ENCODE measurements at regions not wholly inside any gene's neighbourhood (a gene's known extent, or its start where the extent isn't known, plus 50 kb on each side); places are given as distances from the start of the nearest gene placed in this dataset.

DNA sequence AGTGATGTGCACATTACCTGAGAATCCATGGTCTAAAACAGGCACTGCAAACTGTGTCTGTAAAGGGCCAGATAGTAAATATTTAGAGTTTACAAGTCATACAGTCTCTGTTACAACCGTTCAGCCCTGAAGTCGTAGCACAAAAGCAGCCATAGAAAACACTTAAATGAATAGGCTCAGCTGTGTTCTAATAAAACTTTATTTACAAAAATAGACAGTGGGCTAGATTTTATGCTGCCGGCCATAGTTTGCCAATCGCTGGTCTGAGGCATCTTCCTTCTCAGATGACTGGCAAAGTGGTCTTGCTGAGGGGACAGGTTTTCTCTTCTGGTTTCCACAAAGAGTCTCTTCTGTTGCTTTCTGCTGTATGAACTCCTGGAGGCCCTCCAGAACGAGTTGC is 121.7 kb downstream of the EMX2 start:
- H3K27ac Mint-ChIP-seq = no peak overlapping the region
- Histone ChIP-seq H3K4me1 (ENCODE audit: insufficient read depth) (no peaks in the 10 kb centered on the region), H4K20me1 (replicated peaks; ENCODE audit: insufficient read depth) (no peaks in the 10 kb centered on the region), H3K27ac (ENCODE audit: low read depth) (no peak overlapping the region), H3K27me3 (ENCODE audit: insufficient read depth) (no peaks in the 10 kb centered on the region), H3K4me3 (no peak overlapping the region), H3K79me2 (replicated peaks; ENCODE audit: insufficient read depth) (no peaks in the 10 kb centered on the region), H3K4me2 (no peak overlapping the region), H3F3A (replicated peaks; ENCODE audit: low read depth) (no peaks in the 10 kb centered on the region), H3K36me3 (ENCODE audit: insufficient read depth) (no peaks in the 10 kb centered on the region), H3K9me2 (ENCODE audit: insufficient read depth) (no peaks in the 10 kb centered on the region), H2AFZ (no peak overlapping the region)
- no peak for ATAC-seq
- no peak for DNase-seq (ENCODE audit: low spot score)
- H3K36me3 Mint-ChIP-seq (ENCODE audit: low read depth) = no peaks in the 10 kb centered on the region
- TF ChIP-seq, protein P1, sequence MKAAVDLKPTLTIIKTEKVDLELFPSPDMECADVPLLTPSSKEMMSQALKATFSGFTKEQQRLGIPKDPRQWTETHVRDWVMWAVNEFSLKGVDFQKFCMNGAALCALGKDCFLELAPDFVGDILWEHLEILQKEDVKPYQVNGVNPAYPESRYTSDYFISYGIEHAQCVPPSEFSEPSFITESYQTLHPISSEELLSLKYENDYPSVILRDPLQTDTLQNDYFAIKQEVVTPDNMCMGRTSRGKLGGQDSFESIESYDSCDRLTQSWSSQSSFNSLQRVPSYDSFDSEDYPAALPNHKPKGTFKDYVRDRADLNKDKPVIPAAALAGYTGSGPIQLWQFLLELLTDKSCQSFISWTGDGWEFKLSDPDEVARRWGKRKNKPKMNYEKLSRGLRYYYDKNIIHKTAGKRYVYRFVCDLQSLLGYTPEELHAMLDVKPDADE (IDR thresholded peaks at IDR 0.05) = no peak
- TF ChIP-seq, protein P2, sequence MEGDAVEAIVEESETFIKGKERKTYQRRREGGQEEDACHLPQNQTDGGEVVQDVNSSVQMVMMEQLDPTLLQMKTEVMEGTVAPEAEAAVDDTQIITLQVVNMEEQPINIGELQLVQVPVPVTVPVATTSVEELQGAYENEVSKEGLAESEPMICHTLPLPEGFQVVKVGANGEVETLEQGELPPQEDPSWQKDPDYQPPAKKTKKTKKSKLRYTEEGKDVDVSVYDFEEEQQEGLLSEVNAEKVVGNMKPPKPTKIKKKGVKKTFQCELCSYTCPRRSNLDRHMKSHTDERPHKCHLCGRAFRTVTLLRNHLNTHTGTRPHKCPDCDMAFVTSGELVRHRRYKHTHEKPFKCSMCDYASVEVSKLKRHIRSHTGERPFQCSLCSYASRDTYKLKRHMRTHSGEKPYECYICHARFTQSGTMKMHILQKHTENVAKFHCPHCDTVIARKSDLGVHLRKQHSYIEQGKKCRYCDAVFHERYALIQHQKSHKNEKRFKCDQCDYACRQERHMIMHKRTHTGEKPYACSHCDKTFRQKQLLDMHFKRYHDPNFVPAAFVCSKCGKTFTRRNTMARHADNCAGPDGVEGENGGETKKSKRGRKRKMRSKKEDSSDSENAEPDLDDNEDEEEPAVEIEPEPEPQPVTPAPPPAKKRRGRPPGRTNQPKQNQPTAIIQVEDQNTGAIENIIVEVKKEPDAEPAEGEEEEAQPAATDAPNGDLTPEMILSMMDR (conservative IDR thresholded peaks at IDR 0.05; ENCODE audit: low read depth in 2 of 2) = no peak
- TF ChIP-seq ZNF331 (CRISPR knock-in tag; IDR thresholded peaks at IDR 0.05; ENCODE audit: low read depth) (no peak), JUNB (IDR thresholded peaks at IDR 0.05; ENCODE audit: unreplicated experiment) (no peak)
- H3K9me3 Mint-ChIP-seq = no peaks in the 10 kb centered on the region
- H3K27me3 Mint-ChIP-seq (ENCODE audit: insufficient read depth, low read depth, poor library complexity) = peaks cover 3% of the 10 kb centered on the region
- no peaks in the 10 kb centered on the region for H3K4me1 Mint-ChIP-seq
- H3K4me3 Mint-ChIP-seq = no peak overlapping the region

DNA sequence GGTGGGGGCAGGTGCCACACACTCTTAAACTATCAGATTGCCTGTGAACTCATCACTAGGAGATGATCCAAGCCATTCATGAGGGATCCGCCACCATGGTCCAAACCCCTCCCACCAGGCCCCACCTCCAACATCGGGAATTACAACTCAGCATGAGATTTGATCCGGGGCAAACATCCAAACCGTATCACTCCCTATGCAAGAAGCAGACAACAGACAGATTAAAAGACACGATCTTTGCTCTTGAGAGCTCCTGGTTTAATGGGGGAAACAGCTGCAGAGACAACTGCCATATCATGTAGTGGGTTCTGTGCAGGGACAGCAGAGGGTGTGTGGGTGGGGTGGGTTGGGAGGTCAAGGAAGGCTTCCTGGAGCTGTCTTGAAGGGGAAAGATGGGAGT is 123.6 kb downstream of the EMX2 start:
- H3K27me3 Mint-ChIP-seq (ENCODE audit: insufficient read depth, low read depth, poor library complexity) = peaks cover 5% of the 10 kb centered on the region
- H3K79me2 ChIP-seq (replicated peaks; ENCODE audit: insufficient read depth) = no peaks in the 10 kb centered on the region
- no peaks in the 10 kb centered on the region for H3K4me1 ChIP-seq (ENCODE audit: insufficient read depth)
- no peaks in the 10 kb centered on the region for H3K9me3 Mint-ChIP-seq
- H2AFZ ChIP-seq = no peak overlapping the region
- TF ChIP-seq STAT1 (IDR thresholded peaks at IDR 0.05; ENCODE audit: unreplicated experiment) = no peak
- no peaks in the 10 kb centered on the region for H3K36me3 ChIP-seq (ENCODE audit: insufficient read depth)
- no peak overlapping the region for H3K4me2 ChIP-seq
- H3K4me3 ChIP-seq = no peak overlapping the region
- H3K27ac ChIP-seq (ENCODE audit: low read depth) = no peak overlapping the region
- H3K9me2 ChIP-seq (ENCODE audit: insufficient read depth) = no peaks in the 10 kb centered on the region
- H3F3A ChIP-seq (replicated peaks; ENCODE audit: low read depth) = no peaks in the 10 kb centered on the region
- H3K36me3 Mint-ChIP-seq (ENCODE audit: low read depth) = no peaks in the 10 kb centered on the region
- no peaks in the 10 kb centered on the region for H3K27me3 ChIP-seq (ENCODE audit: insufficient read depth)
- no peak overlapping the region for H3K27ac Mint-ChIP-seq
- DNase-seq (ENCODE audit: low spot score) (no peak), ATAC-seq (no peak)
- no peak overlapping the region for H3K4me3 Mint-ChIP-seq
- H3K4me1 Mint-ChIP-seq = no peaks in the 10 kb centered on the region
- no peaks in the 10 kb centered on the region for H4K20me1 ChIP-seq (replicated peaks; ENCODE audit: insufficient read depth)

DNA sequence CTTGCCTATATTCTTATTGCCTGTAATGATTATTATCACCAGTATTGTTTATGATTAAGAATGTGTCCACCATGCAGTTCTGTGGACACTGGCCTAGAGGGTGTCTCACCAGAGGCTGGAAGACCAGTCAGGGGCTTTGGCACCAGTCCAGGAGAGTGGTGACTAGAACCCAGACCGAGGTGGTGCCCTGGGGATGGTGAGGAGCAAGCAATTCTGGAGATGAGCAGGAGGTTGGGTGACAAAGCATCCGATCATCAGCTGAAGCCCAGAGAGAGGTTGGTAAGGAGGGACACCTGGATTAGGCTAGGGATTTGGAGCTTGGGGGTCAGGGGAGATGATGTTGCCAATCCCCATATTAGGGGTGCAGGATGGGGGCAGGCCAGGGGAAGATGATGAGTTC is 124.4 kb downstream of the EMX2 start:
- no peaks in the 10 kb centered on the region for H3K9me2 ChIP-seq (ENCODE audit: insufficient read depth)
- no peak for ATAC-seq
- H3K4me1 ChIP-seq (ENCODE audit: insufficient read depth) = no peaks in the 10 kb centered on the region
- no peak overlapping the region for H3K4me2 ChIP-seq
- peaks cover 5% of the 10 kb centered on the region for H3K27me3 Mint-ChIP-seq (ENCODE audit: insufficient read depth, low read depth, poor library complexity)
- H3K27ac ChIP-seq (ENCODE audit: low read depth) = no peak overlapping the region
- no peak overlapping the region for H2AFZ ChIP-seq
- H3K27ac Mint-ChIP-seq = no peak overlapping the region
- H3K27me3 ChIP-seq (ENCODE audit: insufficient read depth) = no peaks in the 10 kb centered on the region
- no peak for DNase-seq (ENCODE audit: low spot score)
- no peaks in the 10 kb centered on the region for H3K4me1 Mint-ChIP-seq
- H3K79me2 ChIP-seq (replicated peaks; ENCODE audit: insufficient read depth) = no peaks in the 10 kb centered on the region
- H3K9me3 Mint-ChIP-seq = no peaks in the 10 kb centered on the region
- no peaks in the 10 kb centered on the region for H4K20me1 ChIP-seq (replicated peaks; ENCODE audit: insufficient read depth)
- H3K4me3 Mint-ChIP-seq = no peak overlapping the region
- H3K36me3 ChIP-seq (ENCODE audit: insufficient read depth) = no peaks in the 10 kb centered on the region
- no peaks in the 10 kb centered on the region for H3K36me3 Mint-ChIP-seq (ENCODE audit: low read depth)
- H3F3A ChIP-seq (replicated peaks; ENCODE audit: low read depth) = no peaks in the 10 kb centered on the region
- no peak overlapping the region for H3K4me3 ChIP-seq
- TF ChIP-seq CREB1 (CRISPR knock-in tag; IDR thresholded peaks at IDR 0.05; ENCODE audit: low read depth) = no peak
- TF ChIP-seq, protein P1 (IDR thresholded peaks at IDR 0.05) = no peak
- TF ChIP-seq POLR2AphosphoS5 (IDR thresholded peaks at IDR 0.05; ENCODE audit: low read depth) = no peak
- TF ChIP-seq, protein P2 (conservative IDR thresholded peaks at IDR 0.05; ENCODE audit: low read depth in 2 of 2) = no peak
- no peak for TF ChIP-seq STAT1 (IDR thresholded peaks at IDR 0.05; ENCODE audit: unreplicated experiment)
- TF ChIP-seq ZNF331 (CRISPR knock-in tag; IDR thresholded peaks at IDR 0.05; ENCODE audit: low read depth) = no peak
- no peak for TF ChIP-seq EZH2phosphoT487 (IDR thresholded peaks at IDR 0.05; ENCODE audit: unreplicated experiment)
- TF ChIP-seq EZH2 (IDR thresholded peaks at IDR 0.05; ENCODE audit: low read depth, unreplicated experiment) = no peak
- TF ChIP-seq NANOG (IDR thresholded peaks at IDR 0.05; ENCODE audit: borderline replicate concordance) = no peak
- no peak for TF ChIP-seq JUNB (IDR thresholded peaks at IDR 0.05; ENCODE audit: unreplicated experiment)
- TF ChIP-seq ZNF114 (CRISPR knock-in tag; IDR thresholded peaks at IDR 0.05) = no peak

Data from GM23338 (cell line).